ENCODE measurements at regions not wholly inside any gene's neighbourhood (a gene's known extent, or its start where the extent isn't known, plus 50 kb on each side); places are given as distances from the start of the nearest gene placed in this dataset.
"Not testable (repeated sequence)": the region's sequence is repeated elsewhere in the genome, so short reads cannot be mapped to it uniquely, and the experiment has no call there.

- Histone ChIP-seq H3K9me3 (ENCODE audit: control insufficient read depth, insufficient read depth, low read depth, low read length) (no peaks in the 10 kb centered on the region), H3K27ac (ENCODE audit: low read length) (no peak overlapping the region), H3K4me3 (ENCODE audit: low read depth in 2 of 2, low read length in 2 of 2) (no peak overlapping the region), H3K27me3 (ENCODE audit: control insufficient read depth, insufficient read depth, low read length) (no peaks in the 10 kb centered on the region), H3K4me1 (ENCODE audit: control insufficient read depth, insufficient read depth, low read length) (no peaks in the 10 kb centered on the region), H3K36me3 (ENCODE audit: control insufficient read depth, insufficient read depth, low read length) (no peaks in the 10 kb centered on the region)
- intact Hi-C loops (cut with micrococcal nuclease; ENCODE audit: unreplicated experiment): no loop called here
- TF ChIP-seq SIN3A (IDR thresholded peaks at IDR 0.05; ENCODE audit: borderline replicate concordance, insufficient read depth, low read depth, low read length): no peak
- no peak for TF ChIP-seq TCF7L2 (IDR thresholded peaks at IDR 0.05; ENCODE audit: low read depth, low read length)
- no peak for TF ChIP-seq POLR2AphosphoS5 (IDR thresholded peaks at IDR 0.05; ENCODE audit: low read depth, low read length)
- TF ChIP-seq, protein P1, sequence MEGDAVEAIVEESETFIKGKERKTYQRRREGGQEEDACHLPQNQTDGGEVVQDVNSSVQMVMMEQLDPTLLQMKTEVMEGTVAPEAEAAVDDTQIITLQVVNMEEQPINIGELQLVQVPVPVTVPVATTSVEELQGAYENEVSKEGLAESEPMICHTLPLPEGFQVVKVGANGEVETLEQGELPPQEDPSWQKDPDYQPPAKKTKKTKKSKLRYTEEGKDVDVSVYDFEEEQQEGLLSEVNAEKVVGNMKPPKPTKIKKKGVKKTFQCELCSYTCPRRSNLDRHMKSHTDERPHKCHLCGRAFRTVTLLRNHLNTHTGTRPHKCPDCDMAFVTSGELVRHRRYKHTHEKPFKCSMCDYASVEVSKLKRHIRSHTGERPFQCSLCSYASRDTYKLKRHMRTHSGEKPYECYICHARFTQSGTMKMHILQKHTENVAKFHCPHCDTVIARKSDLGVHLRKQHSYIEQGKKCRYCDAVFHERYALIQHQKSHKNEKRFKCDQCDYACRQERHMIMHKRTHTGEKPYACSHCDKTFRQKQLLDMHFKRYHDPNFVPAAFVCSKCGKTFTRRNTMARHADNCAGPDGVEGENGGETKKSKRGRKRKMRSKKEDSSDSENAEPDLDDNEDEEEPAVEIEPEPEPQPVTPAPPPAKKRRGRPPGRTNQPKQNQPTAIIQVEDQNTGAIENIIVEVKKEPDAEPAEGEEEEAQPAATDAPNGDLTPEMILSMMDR (IDR thresholded peaks at IDR 0.05): no peak
- TF ChIP-seq, protein P2, sequence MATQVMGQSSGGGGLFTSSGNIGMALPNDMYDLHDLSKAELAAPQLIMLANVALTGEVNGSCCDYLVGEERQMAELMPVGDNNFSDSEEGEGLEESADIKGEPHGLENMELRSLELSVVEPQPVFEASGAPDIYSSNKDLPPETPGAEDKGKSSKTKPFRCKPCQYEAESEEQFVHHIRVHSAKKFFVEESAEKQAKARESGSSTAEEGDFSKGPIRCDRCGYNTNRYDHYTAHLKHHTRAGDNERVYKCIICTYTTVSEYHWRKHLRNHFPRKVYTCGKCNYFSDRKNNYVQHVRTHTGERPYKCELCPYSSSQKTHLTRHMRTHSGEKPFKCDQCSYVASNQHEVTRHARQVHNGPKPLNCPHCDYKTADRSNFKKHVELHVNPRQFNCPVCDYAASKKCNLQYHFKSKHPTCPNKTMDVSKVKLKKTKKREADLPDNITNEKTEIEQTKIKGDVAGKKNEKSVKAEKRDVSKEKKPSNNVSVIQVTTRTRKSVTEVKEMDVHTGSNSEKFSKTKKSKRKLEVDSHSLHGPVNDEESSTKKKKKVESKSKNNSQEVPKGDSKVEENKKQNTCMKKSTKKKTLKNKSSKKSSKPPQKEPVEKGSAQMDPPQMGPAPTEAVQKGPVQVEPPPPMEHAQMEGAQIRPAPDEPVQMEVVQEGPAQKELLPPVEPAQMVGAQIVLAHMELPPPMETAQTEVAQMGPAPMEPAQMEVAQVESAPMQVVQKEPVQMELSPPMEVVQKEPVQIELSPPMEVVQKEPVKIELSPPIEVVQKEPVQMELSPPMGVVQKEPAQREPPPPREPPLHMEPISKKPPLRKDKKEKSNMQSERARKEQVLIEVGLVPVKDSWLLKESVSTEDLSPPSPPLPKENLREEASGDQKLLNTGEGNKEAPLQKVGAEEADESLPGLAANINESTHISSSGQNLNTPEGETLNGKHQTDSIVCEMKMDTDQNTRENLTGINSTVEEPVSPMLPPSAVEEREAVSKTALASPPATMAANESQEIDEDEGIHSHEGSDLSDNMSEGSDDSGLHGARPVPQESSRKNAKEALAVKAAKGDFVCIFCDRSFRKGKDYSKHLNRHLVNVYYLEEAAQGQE (IDR thresholded peaks at IDR 0.05; ENCODE audit: insufficient read depth in 1 of 2, low read depth in 2 of 2, low read length in 1 of 2): no peak
- POLR2A ChIA-PET: interaction anchor here (0.7 kb wide), 1 partner anchor 13 kb away, joined by 3 read pairs; no protein-coding TSS in a partner anchor
- in situ Hi-C loops (cut with HindIII; ENCODE audit: low pct_unique_long_range_greater_than_20kb, low sequenced_read_pairs): no loop called here
- CTCF ChIA-PET: no interaction called here
- ATAC-seq (no peak), DNase-seq (ENCODE audit: low read depth, low spot score) (no peak)
- no TSS peak for BruUV-seq (replicated peaks)
These were observed 210.3 kb upstream of the ETAA1 start for GRCh38 chr2:67186871-67187270.

DNA sequence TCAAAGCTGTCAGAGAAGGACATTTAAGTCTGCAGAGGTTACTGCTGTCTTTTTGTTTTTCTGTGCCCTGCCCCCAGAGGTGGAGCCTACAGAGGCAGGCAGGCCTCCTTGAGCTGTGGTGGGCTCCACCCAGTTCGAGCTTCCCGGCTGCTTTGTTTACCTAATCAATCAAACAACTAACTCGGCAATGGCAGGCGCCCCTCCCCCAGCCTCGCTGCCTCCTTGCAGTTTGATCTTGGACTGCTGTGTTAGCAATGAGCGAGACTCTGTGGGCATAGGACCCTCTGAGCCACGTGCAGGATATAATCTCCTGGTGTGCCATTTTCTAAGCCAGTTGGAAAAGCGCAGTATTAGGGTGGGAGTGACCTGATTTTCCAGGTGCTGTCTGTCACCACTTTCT, 201.8 kb upstream of the ETAA1 start:
- CTCF ChIA-PET; H3K27ac ChIP-seq (ENCODE audit: low read length); in situ Hi-C loops (cut with HindIII; ENCODE audit: low pct_unique_long_range_greater_than_20kb, low sequenced_read_pairs); H3K4me3 ChIP-seq (ENCODE audit: low read depth in 2 of 2, low read length in 2 of 2); POLR2A ChIA-PET; DNase-seq (ENCODE audit: low read depth, low spot score); BruUV-seq (replicated peaks); ATAC-seq; H3K36me3 ChIP-seq (ENCODE audit: control insufficient read depth, insufficient read depth, low read length); H3K4me1 ChIP-seq (ENCODE audit: control insufficient read depth, insufficient read depth, low read length); intact Hi-C loops (cut with micrococcal nuclease; ENCODE audit: unreplicated experiment); H3K27me3 ChIP-seq (ENCODE audit: control insufficient read depth, insufficient read depth, low read length); H3K9me3 ChIP-seq (ENCODE audit: control insufficient read depth, insufficient read depth, low read depth, low read length): not testable (repeated sequence)

DNA sequence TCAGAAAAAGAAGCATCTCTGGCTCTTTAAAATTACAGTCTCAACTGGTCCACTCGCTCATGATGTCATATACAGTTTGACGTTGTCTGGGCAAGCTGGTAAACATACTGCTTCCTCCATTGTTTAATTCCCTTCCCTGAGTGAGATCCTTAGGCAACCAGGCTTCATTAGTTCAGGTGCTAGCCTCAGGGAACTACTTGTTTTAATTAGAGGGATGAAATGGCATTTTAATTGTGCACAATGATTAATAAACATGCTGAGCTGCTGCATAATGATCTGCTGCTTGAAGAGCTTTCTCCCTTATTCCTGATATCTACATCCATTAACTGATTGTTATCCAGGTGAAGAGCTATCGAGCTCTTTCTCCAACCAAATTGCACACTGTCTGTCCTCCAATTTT, 195.6 kb upstream of the ETAA1 start:
- no peak for DNase-seq (ENCODE audit: low read depth, low spot score)
- H3K9me3 ChIP-seq (ENCODE audit: control insufficient read depth, insufficient read depth, low read depth, low read length): no peaks in the 10 kb centered on the region
- TF ChIP-seq, protein P2 (IDR thresholded peaks at IDR 0.05; ENCODE audit: insufficient read depth in 1 of 2, low read depth in 2 of 2, low read length in 1 of 2): no peak
- TF ChIP-seq POLR2AphosphoS5 (IDR thresholded peaks at IDR 0.05; ENCODE audit: low read depth, low read length) (no peak), SIN3A (IDR thresholded peaks at IDR 0.05; ENCODE audit: borderline replicate concordance, insufficient read depth, low read depth, low read length) (no peak), TCF7L2 (IDR thresholded peaks at IDR 0.05; ENCODE audit: low read depth, low read length) (no peak)
- TF ChIP-seq, protein P1 (IDR thresholded peaks at IDR 0.05): no peak
- in situ Hi-C loops (cut with HindIII; ENCODE audit: low pct_unique_long_range_greater_than_20kb, low sequenced_read_pairs) (no loop called here), intact Hi-C loops (cut with micrococcal nuclease; ENCODE audit: unreplicated experiment) (no loop called here)
- no TSS peak for BruUV-seq (replicated peaks)
- POLR2A ChIA-PET: no interaction called here
- no peak overlapping the region for H3K4me3 ChIP-seq (ENCODE audit: low read depth in 2 of 2, low read length in 2 of 2)
- no peaks in the 10 kb centered on the region for H3K27me3 ChIP-seq (ENCODE audit: control insufficient read depth, insufficient read depth, low read length)
- no peak overlapping the region for H3K27ac ChIP-seq (ENCODE audit: low read length)
- CTCF ChIA-PET: no interaction called here
- no peaks in the 10 kb centered on the region for H3K36me3 ChIP-seq (ENCODE audit: control insufficient read depth, insufficient read depth, low read length)
- ATAC-seq: no peak
- no peaks in the 10 kb centered on the region for H3K4me1 ChIP-seq (ENCODE audit: control insufficient read depth, insufficient read depth, low read length)
